ENCODE measurements at regions not wholly inside any gene's neighbourhood (a gene's known extent, or its start where the extent isn't known, plus 50 kb on each side); places are given as distances from the start of the nearest gene placed in this dataset.

GRCh38 chr5:10120934-10121333, 128.8 kb downstream of the ATPSCKMT start:
- TF ChIP-seq, protein P1, sequence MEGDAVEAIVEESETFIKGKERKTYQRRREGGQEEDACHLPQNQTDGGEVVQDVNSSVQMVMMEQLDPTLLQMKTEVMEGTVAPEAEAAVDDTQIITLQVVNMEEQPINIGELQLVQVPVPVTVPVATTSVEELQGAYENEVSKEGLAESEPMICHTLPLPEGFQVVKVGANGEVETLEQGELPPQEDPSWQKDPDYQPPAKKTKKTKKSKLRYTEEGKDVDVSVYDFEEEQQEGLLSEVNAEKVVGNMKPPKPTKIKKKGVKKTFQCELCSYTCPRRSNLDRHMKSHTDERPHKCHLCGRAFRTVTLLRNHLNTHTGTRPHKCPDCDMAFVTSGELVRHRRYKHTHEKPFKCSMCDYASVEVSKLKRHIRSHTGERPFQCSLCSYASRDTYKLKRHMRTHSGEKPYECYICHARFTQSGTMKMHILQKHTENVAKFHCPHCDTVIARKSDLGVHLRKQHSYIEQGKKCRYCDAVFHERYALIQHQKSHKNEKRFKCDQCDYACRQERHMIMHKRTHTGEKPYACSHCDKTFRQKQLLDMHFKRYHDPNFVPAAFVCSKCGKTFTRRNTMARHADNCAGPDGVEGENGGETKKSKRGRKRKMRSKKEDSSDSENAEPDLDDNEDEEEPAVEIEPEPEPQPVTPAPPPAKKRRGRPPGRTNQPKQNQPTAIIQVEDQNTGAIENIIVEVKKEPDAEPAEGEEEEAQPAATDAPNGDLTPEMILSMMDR (IDR thresholded peaks at IDR 0.05), result no peak
- no peak for TF ChIP-seq POLR2A (IDR thresholded peaks at IDR 0.05)
- no peak for TF ChIP-seq EP300 (IDR thresholded peaks at IDR 0.05)
- TF ChIP-seq POLR2AphosphoS5 (IDR thresholded peaks at IDR 0.05), result no peak

Measured in gastroesophageal sphincter (tissue), 3 donors.